ENCODE measurements at regions not wholly inside any gene's neighbourhood (a gene's known extent, or its start where the extent isn't known, plus 50 kb on each side); places are given as distances from the start of the nearest gene placed in this dataset.

DNA sequence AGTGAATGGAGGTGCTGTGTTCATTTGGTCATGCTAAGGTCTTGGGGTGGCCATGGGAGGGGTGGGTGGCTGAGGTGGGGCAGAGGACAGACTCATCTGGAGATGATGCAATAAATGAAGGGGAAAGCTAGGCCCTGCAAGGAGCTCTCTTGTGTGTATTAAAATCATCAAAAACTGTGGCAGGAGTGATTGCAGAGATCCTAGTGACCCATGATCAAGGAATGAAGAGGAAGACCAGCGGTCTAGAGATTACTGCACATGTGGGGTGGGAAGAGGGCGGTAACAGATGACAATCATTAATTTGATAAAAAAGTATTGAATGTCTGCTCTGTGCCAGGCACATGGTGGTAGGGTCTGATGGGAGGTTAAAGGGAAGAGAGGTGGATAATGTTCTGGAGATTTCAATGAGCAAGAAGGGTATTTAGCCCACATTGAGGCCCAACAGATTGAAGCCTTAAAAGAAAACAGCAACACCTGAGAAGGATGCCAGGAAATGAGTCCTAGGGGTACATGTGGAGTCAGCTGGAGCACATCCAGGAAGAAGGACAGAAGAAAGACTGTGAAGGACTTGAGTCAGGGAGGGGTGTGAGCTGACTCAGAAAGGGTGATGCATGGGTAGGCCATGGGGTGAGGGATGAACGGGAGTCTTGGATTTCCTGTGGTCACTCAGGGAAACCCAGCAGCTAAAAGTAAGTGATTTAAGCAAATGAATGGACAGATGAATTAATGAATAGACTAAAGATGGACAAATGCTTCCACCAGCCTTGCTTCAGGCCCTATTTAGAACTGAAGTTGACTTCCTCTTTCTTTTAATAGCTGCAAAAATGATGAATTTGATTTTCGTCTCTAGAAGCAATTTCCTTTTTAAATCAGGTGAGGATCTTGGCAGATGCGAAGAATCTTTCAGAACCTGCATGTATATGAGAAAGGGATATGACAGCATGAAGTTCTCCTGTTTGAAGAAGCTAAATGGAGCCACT is 83.1 kb upstream of the IGFBP3 start:
- DNase-seq (ENCODE audit: low spot score) = no peak

DNA sequence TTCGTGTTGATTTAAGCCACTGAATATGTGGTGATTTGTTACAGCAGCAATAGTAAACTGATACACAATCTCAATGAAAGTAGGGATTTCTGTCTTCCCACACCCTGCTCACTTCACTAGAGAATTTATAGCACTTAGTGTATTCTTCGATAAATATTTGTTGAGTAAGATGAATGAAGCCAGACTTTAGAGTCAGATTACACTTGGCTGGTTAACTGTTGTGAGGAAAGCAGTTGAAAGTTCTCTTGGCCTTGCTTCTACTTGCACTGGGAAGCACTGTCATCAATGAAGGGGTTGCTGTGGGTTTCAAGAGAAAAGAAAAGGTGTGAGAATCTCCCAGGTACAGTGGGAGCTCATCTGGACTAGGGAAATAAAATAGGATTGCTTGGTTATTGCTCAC is 82.1 kb upstream of the IGFBP3 start:
- no peak for DNase-seq (ENCODE audit: low spot score)

- no peak for DNase-seq (ENCODE audit: low spot score)
These were observed 79.4 kb upstream of the IGFBP3 start for GRCh38 chr7:46000513-46000912.

- DNase-seq (ENCODE audit: low spot score) = no peak
These were observed 78.5 kb upstream of the IGFBP3 start for GRCh38 chr7:45999541-45999940.

- no peak for DNase-seq (ENCODE audit: low spot score)
These were observed 77.4 kb upstream of the IGFBP3 start for GRCh38 chr7:45998506-45998905.

- DNase-seq (ENCODE audit: low spot score) = no peak
These were observed 72.5 kb upstream of the IGFBP3 start for GRCh38 chr7:45993621-45994020.

DNA sequence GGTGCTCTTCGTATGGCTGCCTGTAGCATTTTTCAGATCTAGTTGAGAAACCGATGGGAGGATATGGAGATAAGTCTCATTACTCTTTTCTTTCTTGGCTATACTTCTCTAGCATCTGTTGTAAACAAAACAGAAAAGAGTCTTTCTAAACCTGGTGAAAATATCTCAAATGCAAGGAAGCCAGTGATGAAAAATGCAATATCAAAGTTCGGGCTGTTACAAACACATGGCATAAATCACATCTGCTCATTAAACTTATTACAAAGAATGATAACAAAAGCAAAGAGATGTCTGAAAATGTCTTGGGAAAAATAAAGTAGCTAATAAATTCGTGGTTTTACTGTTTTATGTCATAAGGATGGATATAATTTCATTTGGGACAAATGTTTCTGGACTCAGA is 71.8 kb upstream of the IGFBP3 start:
- DNase-seq (ENCODE audit: low spot score) = no peak

GRCh38 chr7:45990276-45990675 is 69.2 kb upstream of the IGFBP3 start:
- peak; percentile 26 for DNase-seq (ENCODE audit: low spot score)

GRCh38 chr7:45988405-45989057 is 67.5 kb upstream of the IGFBP3 start:
- DNase-seq (ENCODE audit: low spot score) = peak; percentile 22

GRCh38 chr7:45987521-45988290 is 66.6 kb upstream of the IGFBP3 start:
- peak; percentile 72 for DNase-seq (ENCODE audit: low spot score)

DNA sequence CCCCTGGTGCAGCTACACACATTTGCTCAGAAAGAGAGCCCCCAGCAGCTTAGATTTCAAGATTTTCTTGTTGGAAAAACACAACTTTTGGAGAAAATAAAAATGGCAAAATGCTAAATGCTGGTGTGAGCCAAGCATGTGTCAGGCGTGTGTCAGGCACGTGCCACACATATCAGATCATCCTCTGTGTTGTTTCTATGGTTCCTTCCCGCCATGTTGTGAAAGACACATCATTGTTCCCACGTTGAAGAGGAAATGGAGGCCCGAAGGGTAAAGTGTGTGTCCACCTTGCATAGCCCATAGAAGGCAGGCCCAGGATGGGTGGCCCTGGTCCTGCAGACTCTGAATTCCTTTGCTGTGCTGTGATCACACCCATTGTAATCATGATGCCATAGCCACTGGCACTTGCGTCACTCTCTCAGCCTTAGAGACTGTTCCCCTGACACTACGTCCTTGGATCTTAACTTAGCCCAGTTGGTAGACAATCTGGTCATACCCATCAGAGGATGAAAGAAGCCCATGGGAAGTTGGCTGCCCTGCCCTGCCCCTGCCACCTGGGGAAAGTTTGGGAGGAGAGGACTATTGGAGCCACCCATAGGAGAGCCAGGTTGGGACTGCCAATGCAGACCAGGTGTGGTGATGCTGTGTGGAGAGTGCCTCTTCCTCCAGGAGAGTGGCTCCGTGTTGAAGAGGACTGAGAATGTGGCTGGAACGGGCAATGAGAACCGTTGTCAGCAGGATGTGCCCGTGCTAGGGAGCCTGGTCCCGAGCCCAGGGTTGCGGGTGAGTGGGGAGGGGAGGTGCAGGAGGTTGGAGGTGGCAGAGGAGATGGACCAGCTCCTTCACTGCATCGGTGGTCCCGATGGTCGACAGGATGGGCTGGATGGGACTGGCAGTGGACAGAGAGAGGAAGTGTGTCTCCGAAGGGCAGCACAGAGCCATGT is 65.6 kb upstream of the IGFBP3 start:
- DNase-seq (ENCODE audit: low spot score) = peak; percentile 47

- DNase-seq (ENCODE audit: low spot score) = no peak
These were observed 64.8 kb upstream of the IGFBP3 start for GRCh38 chr7:45985902-45986301.

GRCh38 chr7:45984386-45985295 is 63.6 kb upstream of the IGFBP3 start:
- DNase-seq (ENCODE audit: low spot score) = no peak

- no peak for DNase-seq (ENCODE audit: low spot score)
These were observed 62.7 kb upstream of the IGFBP3 start for GRCh38 chr7:45983720-45984255.

- DNase-seq (ENCODE audit: low spot score) = no peak
These were observed 62.0 kb upstream of the IGFBP3 start for GRCh38 chr7:45982907-45983719.

- no peak for DNase-seq (ENCODE audit: low spot score)
These were observed 61.1 kb upstream of the IGFBP3 start for GRCh38 chr7:45982132-45982531.

- no peak for DNase-seq (ENCODE audit: low spot score)
These were observed 59.9 kb upstream of the IGFBP3 start for GRCh38 chr7:45980973-45981372.

DNA sequence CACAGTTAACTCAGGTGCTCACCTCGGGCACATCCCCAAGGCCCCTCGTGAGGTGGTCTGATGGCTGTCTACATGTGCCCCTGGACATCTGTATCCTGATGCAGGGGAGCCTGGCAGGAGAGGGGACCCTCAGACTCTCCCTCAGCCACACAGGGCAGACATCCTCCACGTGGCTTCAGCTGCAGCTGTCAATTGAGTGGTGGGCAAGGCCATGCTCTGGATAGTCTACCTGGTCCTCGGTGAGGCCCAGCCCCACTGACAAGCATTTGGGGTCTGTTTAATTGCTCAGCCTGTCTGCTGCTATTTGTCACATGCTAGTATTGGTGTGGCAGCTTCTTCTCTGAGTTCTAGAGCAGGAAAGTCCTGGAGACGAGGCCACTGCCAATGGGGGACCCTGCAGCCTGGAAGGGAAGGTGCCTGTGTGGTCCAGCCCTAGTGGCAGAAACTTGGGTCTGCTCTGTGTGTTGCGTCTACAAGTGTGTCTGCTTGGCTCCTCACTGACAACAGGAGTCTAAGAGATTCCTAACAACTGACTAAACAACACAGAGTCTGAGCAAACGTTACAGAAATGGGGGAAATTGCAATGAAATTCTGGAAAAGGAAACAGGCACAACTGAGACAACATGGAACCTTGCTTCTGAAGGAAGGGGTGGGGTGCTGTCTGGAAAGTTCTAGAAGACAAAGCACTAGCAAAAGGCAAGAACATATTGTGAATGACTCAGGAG is 59.3 kb upstream of the IGFBP3 start:
- DNase-seq (ENCODE audit: low spot score) = no peak
